K562 (cell line): ENCODE measurements at regions not wholly inside any gene's neighbourhood (a gene's known extent, or its start where the extent isn't known, plus 50 kb on each side); places are given as distances from the start of the nearest gene placed in this dataset.

Experiments used
- BRD4 ChIP-seq: fragments of 200-600 bp; sonication (generic); IDR thresholded peaks from 2 replicates; pipeline ENCODE4 v1.6.1; 2017; ENCODE audit warnings: inconsistent platforms
- HSF4 ChIP-seq: fragments of 250-450 bp; sonication (Bioruptor Pico); IDR thresholded peaks from 2 replicates; pipeline ENCODE4 v2.1.2; 2022; ENCODE audit warnings: mild to moderate bottlenecking, moderate library complexity, borderline replicate concordance
- MTA3 ChIP-seq: fragments of 450-650 bp; formaldehyde crosslinking; IDR thresholded peaks from 2 replicates; pipeline ENCODE4 v1.6.1; 2017; ENCODE audit warnings: mild to moderate bottlenecking, borderline replicate concordance
- PCBP1 ChIP-seq: fragments of 200-400 bp; formaldehyde crosslinking; IDR thresholded peaks from 2 replicates; pipeline ENCODE4 v1.6.1; 2018; ENCODE audit warnings: mild to moderate bottlenecking, low read depth, low read length; ENCODE audit not compliant: poor library complexity, severe bottlenecking
- RBM34 ChIP-seq: fragments of 200-400 bp; formaldehyde crosslinking; IDR thresholded peaks from 2 replicates; pipeline ENCODE4 v1.6.1; 2018; ENCODE audit warnings: low read length, borderline replicate concordance; ENCODE audit not compliant: insufficient read depth
- SMAD2 ChIP-seq: fragments of 150-350 bp; IDR thresholded peaks from 2 replicates; pipeline ENCODE4 v1.6.1; 2014; ENCODE audit warnings: low read depth, mild to moderate bottlenecking, low read length
- SMARCC2 ChIP-seq: fragments of 450-650 bp; IDR thresholded peaks from 2 replicates; pipeline ENCODE4 v1.6.1; 2017; ENCODE audit warnings: antibody characterized with exemption, moderate library complexity, mild to moderate bottlenecking, low read depth
- SUPT5H ChIP-seq: fragments of 450-650 bp; IDR thresholded peaks from 2 replicates; pipeline ENCODE4 v1.6.1; 2016
- TSC22D4 ChIP-seq: fragments of 450-650 bp; IDR thresholded peaks from 2 replicates; pipeline ENCODE4 v1.6.1; 2016; ENCODE audit warnings: missing genetic modification characterization, missing biosample characterization, control low read depth
- ZNF561 ChIP-seq: fragments of 450-650 bp; formaldehyde crosslinking; conservative IDR thresholded peaks from 2 replicates; pipeline ENCODE4 v1.4.0; 2020; ENCODE audit warnings: mild to moderate bottlenecking, moderate library complexity
- ZNF699 ChIP-seq: fragments of 250-450 bp; sonication (Bioruptor Pico); IDR thresholded peaks from 2 replicates; pipeline ENCODE4 v1.8.0; 2021; ENCODE audit warnings: mild to moderate bottlenecking, moderate library complexity; ENCODE audit not compliant: insufficient replicate concordance
- ZZZ3 ChIP-seq: fragments of 450-650 bp; IDR thresholded peaks from 2 replicates; pipeline ENCODE4 v1.6.1; 2016; ENCODE audit warnings: antibody characterized with exemption, mild to moderate bottlenecking, moderate library complexity
- TF ChIP-seq, protein P1 (sequence below): fragments of 450-650 bp; formaldehyde crosslinking; IDR thresholded peaks from 2 replicates; pipeline ENCODE4 v1.4.0; 2020; ENCODE audit warnings: mild to moderate bottlenecking, mixed read lengths
- TF ChIP-seq, protein P2 (sequence below), 2 experiments: fragments of 450-650 bp; IDR thresholded peaks; 2 replicates each; pipeline ENCODE4 v1.6.1; 2016; ENCODE audit warnings: mild to moderate bottlenecking in 2 of 2, borderline replicate concordance in 1 of 2, low read depth in 1 of 2, moderate library complexity in 1 of 2
- TF ChIP-seq, protein P3 (sequence below): fragments of 250-450 bp; sonication (Bioruptor Pico); IDR thresholded peaks from 2 replicates; pipeline ENCODE4 v1.8.0; 2022; ENCODE audit warnings: inconsistent platforms, mild to moderate bottlenecking, moderate library complexity, borderline replicate concordance
- TF ChIP-seq, protein P4 (sequence below): fragments of 450-650 bp; IDR thresholded peaks from 2 replicates; pipeline ENCODE4 v1.6.1; 2017; ENCODE audit warnings: antibody characterized with exemption

DNA sequence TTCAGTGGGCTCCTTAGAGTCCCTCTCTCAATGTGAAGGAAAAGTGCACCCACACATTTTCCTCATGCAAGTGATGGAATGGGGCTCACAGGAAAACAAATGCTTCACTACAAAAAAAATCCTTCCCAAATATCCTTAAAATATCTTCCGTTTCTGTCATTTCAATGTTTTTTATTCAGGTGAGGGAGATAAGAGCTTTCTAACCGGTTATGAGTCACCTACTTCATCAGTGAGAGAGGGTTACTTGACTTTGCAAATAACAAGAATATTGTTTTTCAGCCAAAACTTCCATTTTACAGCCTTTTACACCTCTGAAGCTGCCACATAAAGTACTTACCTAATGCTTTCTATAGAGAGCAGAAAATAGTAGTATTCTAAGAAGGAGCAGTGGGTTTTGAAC, 98.3 kb upstream of the CD55 start (continued):
- no peak for TF ChIP-seq ZZZ3
- TF ChIP-seq, protein P1, sequence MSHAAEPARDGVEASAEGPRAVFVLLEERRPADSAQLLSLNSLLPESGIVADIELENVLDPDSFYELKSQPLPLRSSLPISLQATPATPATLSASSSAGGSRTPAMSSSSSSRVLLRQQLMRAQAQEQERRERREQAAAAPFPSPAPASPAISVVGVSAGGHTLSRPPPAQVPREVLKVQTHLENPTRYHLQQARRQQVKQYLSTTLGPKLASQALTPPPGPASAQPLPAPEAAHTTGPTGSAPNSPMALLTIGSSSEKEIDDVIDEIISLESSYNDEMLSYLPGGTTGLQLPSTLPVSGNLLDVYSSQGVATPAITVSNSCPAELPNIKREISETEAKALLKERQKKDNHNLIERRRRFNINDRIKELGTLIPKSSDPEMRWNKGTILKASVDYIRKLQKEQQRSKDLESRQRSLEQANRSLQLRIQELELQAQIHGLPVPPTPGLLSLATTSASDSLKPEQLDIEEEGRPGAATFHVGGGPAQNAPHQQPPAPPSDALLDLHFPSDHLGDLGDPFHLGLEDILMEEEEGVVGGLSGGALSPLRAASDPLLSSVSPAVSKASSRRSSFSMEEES (CRISPR knock-in tag) = no peak
- peak; percentile 64; the same call in 1 of the 2 replicates for TF ChIP-seq SMARCC2
- no peak for TF ChIP-seq ZNF699
- TF ChIP-seq, protein P2, sequence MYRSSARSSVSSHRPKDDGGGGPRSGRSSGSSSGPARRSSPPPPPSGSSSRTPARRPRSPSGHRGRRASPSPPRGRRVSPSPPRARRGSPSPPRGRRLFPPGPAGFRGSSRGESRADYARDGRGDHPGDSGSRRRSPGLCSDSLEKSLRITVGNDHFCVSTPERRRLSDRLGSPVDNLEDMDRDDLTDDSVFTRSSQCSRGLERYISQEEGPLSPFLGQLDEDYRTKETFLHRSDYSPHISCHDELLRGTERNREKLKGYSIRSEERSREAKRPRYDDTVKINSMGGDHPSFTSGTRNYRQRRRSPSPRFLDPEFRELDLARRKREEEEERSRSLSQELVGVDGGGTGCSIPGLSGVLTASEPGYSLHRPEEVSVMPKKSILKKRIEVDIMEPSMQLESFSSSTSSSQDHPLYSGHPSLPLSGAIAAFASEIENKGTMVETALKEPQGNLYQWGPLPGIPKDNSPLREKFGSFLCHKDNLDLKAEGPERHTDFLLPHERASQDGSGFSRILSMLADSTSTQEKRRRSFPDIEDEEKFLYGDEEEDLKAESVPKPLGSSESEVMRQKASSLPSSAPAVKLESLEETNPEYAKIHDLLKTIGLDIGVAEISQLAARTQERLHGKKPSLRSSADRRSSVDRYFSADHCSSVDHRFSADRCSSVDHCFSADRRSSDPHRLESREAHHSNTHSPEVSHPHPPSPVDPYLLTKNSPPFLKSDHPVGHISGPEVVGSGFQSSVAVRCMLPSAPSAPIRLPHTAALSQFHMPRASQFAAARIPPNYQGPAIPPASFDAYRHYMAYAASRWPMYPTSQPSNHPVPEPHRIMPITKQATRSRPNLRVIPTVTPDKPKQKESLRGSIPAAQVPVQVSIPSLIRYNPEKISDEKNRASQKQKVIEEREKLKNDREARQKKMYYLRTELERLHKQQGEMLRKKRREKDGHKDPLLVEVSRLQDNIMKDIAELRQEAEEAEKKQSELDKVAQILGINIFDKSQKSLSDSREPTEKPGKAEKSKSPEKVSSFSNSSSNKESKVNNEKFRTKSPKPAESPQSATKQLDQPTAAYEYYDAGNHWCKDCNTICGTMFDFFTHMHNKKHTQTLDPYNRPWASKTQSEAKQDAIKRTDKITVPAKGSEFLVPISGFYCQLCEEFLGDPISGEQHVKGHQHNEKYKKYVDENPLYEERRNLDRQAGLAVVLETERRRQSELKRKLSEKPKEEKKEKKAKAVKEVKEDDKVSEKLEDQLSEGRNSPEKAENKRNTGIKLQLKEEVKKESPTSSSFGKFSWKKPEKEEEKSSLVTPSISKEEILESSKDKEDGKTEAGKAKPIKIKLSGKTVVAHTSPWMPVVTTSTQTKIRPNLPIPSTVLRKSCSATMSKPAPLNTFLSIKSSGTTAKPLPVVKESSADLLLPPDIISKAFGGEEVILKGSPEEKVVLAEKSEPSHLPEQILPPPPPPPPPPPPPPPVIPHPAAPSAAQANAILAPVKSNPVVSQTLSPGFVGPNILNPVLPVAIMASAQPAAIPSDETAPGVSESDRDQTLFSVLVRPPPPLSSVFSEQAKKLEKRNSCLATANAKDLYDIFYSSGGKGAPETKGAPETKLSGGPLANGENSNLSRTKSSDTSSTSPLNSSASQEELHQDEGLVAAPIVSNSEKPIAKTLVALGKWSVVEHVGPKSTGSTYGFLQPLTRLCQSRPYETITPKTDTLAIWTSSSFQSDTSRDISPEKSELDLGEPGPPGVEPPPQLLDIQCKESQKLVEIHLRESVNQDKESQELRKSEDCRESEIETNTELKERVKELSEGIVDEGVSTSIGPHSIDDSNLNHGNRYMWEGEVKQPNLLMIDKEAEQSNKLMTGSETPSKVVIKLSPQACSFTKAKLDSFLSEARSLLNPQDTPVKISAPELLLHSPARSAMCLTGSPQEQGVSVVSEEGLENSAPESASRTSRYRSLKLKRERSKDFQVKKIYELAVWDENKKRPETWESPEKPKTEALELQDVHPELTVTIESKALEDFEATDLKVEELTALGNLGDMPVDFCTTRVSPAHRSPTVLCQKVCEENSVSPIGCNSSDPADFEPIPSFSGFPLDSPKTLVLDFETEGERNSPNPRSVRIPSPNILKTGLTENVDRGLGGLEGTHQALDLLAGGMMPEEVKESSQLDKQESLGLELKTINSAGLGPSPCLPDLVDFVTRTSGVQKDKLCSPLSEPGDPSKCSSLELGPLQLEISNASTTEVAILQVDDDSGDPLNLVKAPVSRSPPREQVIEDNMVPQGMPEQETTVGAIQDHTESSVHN (IDR thresholded peaks at IDR 0.05; ENCODE audit: borderline replicate concordance in 1 of 2, low read depth in 1 of 2) = 0 out of 4 replicates have a peak, but pooled peaks of 1 of the 2 experiments have one; percentile 38
- TF ChIP-seq SMAD2 = no peak
- TF ChIP-seq ZNF561 = no peak
- TF ChIP-seq BRD4 = no peak
- TF ChIP-seq RBM34 = no peak
- no peak for TF ChIP-seq PCBP1
- TF ChIP-seq MTA3 = no peak
- TF ChIP-seq, protein P3, sequence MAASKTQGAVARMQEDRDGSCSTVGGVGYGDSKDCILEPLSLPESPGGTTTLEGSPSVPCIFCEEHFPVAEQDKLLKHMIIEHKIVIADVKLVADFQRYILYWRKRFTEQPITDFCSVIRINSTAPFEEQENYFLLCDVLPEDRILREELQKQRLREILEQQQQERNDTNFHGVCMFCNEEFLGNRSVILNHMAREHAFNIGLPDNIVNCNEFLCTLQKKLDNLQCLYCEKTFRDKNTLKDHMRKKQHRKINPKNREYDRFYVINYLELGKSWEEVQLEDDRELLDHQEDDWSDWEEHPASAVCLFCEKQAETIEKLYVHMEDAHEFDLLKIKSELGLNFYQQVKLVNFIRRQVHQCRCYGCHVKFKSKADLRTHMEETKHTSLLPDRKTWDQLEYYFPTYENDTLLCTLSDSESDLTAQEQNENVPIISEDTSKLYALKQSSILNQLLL (CRISPR knock-in tag) = no peak
- TF ChIP-seq, protein P4, sequence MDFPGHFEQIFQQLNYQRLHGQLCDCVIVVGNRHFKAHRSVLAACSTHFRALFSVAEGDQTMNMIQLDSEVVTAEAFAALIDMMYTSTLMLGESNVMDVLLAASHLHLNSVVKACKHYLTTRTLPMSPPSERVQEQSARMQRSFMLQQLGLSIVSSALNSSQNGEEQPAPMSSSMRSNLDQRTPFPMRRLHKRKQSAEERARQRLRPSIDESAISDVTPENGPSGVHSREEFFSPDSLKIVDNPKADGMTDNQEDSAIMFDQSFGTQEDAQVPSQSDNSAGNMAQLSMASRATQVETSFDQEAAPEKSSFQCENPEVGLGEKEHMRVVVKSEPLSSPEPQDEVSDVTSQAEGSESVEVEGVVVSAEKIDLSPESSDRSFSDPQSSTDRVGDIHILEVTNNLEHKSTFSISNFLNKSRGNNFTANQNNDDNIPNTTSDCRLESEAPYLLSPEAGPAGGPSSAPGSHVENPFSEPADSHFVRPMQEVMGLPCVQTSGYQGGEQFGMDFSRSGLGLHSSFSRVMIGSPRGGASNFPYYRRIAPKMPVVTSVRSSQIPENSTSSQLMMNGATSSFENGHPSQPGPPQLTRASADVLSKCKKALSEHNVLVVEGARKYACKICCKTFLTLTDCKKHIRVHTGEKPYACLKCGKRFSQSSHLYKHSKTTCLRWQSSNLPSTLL = no peak
- TF ChIP-seq TSC22D4 = no peak
- TF ChIP-seq HSF4 (CRISPR knock-in tag) = no peak
- TF ChIP-seq SUPT5H = no peak
